ENCODE measurements at regions not wholly inside any gene's neighbourhood (a gene's known extent, or its start where the extent isn't known, plus 50 kb on each side); places are given as distances from the start of the nearest gene placed in this dataset.

DNA sequence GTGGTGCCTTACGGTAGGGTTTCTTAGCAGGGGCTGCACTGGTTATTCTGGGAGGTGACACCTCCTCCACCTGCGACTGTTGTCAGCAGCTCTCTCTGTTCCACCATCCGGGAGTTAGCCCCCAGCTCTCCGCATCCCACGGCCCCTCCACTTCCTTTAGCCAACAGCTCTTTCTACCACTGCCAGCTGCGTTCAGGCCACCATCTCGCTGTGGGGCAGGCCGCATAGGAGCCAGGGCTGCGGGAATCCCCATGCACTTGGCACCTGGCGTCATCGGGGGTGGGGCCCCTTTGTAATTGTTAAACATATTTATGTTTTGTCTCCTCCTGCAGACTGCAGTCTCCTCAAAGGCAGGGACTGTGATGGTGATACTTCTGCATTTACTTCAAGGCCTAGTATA lies 480.2 kb downstream of the SMARCA1 start:
- DNase-seq (ENCODE audit: low read depth): no peak
- TF ChIP-seq, protein P1, sequence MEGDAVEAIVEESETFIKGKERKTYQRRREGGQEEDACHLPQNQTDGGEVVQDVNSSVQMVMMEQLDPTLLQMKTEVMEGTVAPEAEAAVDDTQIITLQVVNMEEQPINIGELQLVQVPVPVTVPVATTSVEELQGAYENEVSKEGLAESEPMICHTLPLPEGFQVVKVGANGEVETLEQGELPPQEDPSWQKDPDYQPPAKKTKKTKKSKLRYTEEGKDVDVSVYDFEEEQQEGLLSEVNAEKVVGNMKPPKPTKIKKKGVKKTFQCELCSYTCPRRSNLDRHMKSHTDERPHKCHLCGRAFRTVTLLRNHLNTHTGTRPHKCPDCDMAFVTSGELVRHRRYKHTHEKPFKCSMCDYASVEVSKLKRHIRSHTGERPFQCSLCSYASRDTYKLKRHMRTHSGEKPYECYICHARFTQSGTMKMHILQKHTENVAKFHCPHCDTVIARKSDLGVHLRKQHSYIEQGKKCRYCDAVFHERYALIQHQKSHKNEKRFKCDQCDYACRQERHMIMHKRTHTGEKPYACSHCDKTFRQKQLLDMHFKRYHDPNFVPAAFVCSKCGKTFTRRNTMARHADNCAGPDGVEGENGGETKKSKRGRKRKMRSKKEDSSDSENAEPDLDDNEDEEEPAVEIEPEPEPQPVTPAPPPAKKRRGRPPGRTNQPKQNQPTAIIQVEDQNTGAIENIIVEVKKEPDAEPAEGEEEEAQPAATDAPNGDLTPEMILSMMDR (IDR thresholded peaks at IDR 0.05; ENCODE audit: low read length, missing control alignments): no peak
- no peak overlapping the region for H3K4me3 ChIP-seq (replicated peaks; ENCODE audit: low read depth, low read length)

DNA sequence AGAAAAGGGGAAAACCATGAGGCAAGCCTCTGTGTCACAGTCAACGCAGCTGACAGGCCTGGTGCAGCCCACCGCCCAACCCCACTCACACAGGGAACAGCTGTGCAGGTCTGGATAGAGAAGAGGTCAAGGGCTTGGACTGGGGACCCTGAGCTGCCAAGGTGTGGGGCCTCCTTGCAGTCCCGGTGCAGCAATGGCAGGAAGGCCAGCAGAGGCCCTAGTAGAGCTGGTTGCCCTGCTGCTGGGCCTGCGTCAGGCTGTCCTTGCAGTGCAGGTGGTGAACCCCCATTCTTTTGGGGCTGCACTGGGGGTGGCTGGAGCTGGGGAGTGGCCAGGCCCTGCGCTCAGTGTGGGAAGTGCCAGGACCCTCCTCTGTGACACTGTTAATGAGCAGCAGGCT lies 482.0 kb downstream of the SMARCA1 start:
- DNase-seq (ENCODE audit: low read depth): no peak
- TF ChIP-seq, protein P1 (IDR thresholded peaks at IDR 0.05; ENCODE audit: low read length, missing control alignments): no peak
- H3K4me3 ChIP-seq (replicated peaks; ENCODE audit: low read depth, low read length): no peak overlapping the region

DNA sequence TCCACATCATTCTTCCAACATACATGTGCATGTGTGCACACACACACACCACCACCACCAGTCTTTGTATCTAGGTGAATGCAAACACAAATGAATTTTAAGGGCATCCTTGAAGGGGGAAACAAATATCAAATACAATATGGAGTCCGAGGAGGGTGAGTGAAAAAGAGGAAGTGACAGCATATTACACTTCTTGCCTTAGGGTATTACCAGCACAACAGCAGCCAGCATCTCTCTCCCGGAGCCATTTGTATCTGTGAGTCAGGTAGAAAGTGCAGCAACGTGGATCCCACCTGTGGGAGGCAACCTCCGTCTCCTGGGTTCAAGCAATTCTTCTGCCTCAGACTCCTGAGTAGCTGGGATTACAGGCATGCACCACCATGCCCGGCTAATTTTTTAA lies 483.2 kb downstream of the SMARCA1 start:
- H3K4me3 ChIP-seq (replicated peaks; ENCODE audit: low read depth, low read length): no peak overlapping the region
- DNase-seq (ENCODE audit: low read depth): no peak
- TF ChIP-seq, protein P1 (IDR thresholded peaks at IDR 0.05; ENCODE audit: low read length, missing control alignments): no peak

DNA sequence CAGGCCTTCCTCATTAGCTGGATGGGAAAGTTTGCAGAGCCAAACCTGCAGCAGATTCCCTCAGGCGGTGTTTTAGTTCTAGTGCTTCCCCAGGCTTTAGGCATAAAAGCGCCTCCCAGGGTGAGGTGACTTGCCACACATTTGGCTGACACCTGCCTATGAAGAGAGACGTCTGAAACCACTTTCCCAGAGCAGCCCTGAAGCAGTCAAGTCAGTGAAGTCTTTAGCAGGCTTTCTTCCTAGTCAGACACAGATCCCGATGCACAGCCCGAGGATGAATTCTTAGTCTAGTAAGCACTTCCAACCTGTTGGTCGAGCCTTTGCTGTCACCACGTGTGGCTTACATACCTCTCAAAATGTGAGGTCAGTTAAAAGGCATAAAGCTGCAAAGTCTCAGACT lies 484.1 kb downstream of the SMARCA1 start:
- H3K4me3 ChIP-seq (replicated peaks; ENCODE audit: low read depth, low read length): no peak overlapping the region
- TF ChIP-seq, protein P1 (IDR thresholded peaks at IDR 0.05; ENCODE audit: low read length, missing control alignments): no peak
- DNase-seq (ENCODE audit: low read depth): no peak

DNA sequence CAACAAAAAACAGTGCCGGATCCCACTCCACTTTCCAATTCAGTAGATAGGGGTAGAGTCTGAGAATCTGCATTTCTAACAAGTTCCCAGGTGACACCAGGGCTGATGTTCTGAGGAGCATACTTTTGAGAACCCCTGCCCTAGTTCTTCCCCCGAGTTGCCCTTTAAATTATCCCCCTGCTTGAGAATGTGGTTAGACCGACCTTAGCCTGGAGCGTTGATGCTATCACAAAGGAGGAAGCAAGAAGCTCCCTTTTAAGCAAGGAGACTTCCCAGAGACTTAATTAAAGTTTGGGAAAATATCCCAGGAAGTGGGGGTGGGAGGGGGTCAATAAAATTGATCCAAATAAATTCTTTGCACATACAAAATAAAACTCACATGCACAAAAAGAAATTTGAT lies 485.9 kb downstream of the SMARCA1 start:
- TF ChIP-seq, protein P1 (IDR thresholded peaks at IDR 0.05; ENCODE audit: low read length, missing control alignments): no peak
- DNase-seq (ENCODE audit: low read depth): no peak
- no peak overlapping the region for H3K4me3 ChIP-seq (replicated peaks; ENCODE audit: low read depth, low read length)

DNA sequence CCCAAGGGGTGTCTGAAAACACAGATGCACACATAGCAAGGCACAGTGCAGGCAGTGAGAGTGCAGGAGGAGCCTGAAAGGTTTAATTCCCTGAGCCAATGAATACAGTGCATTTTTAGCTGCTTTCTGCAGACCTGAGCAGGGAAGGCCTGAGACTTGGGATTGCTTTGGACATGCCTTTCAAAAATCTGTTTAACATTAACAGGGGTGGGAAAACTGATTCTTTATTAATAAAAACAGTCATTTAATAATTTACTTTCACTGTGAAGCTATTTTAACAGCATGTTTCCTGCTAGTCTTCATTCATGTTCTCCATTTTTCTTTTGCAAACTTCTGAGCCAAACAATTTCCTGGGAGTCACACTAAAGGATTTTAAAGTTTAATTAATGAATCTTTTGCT lies 488.1 kb downstream of the SMARCA1 start:
- no peak overlapping the region for H3K4me3 ChIP-seq (replicated peaks; ENCODE audit: low read depth, low read length)
- TF ChIP-seq, protein P1 (IDR thresholded peaks at IDR 0.05; ENCODE audit: low read length, missing control alignments): no peak
- DNase-seq (ENCODE audit: low read depth): no peak

DNA sequence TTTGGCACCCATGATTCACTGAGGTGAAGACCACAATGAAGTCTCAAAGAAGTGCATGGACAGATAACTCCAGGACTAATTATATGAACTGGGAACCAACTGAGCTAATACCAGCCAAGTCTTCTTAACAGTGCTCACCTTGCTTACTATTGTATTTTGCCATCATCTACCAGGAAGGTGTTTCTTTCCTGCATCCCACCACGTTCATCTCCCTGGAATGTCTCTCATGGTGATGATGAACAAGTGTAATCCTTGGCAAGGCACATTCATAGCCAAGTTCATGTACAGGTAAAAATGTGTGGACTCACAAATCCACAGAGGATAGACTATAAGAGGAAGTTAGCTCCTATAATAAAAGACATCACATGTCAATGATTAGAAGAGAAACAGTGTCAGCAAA lies 489.1 kb downstream of the SMARCA1 start:
- no peak for DNase-seq (ENCODE audit: low read depth)
- TF ChIP-seq, protein P1 (IDR thresholded peaks at IDR 0.05; ENCODE audit: low read length, missing control alignments): no peak
- H3K4me3 ChIP-seq (replicated peaks; ENCODE audit: low read depth, low read length): no peak overlapping the region
